Ovary (tissue), 7 donors: ENCODE measurements at regions not wholly inside any gene's neighbourhood (a gene's known extent, or its start where the extent isn't known, plus 50 kb on each side); places are given as distances from the start of the nearest gene placed in this dataset.

Experiments
- DNase-seq, 5 donors: peaks; one replicate each; pipeline ENCODE4 v3.0.0-alpha.2; 2019 to 2020
- H3K27ac ChIP-seq, 2 donors: fragments of 200-600 bp; one replicate each; pipeline versions ENCODE4 v1.5.1 to v1.8.0; 2019 to 2022
- H3K27me3 ChIP-seq: fragments of 200-600 bp; one replicate; pipeline ENCODE4 v1.8.0; 2022
- H3K36me3 ChIP-seq: fragments of 200-600 bp; sonication (generic); one replicate; pipeline ENCODE4 v1.5.1; 2019
- H3K4me1 ChIP-seq: one replicate; pipeline ENCODE4 v1.8.1; 2013; ENCODE audit warnings: mild to moderate bottlenecking, moderate library complexity; ENCODE audit not compliant: insufficient read depth
- H3K4me3 ChIP-seq: fragments of 200-600 bp; sonication (generic); one replicate; pipeline ENCODE4 v1.5.1; 2017
- H3K9me3 ChIP-seq, 2 donors: fragments of 200-600 bp in 1 of 2; sonication (generic) in 1 of 2; one replicate each; pipeline versions ENCODE4 v1.5.1 to v1.8.1; 2013 to 2019; ENCODE audit warnings: mild to moderate bottlenecking in 1 of 2, moderate library complexity in 1 of 2
- CTCF ChIP-seq, 3 donors: fragments of 450-650 bp in 2 of 3; fragments of 200-600 bp in 1 of 3; IDR thresholded peaks; one replicate each; pipeline versions ENCODE4 v1.5.1 to v1.8.0; 2016 to 2022; ENCODE audit warnings: antibody characterized with exemption in 3 of 3, mild to moderate bottlenecking in 1 of 3
- EP300 ChIP-seq: sonication (generic); formaldehyde crosslinking; IDR thresholded peaks from one replicate; pipeline ENCODE4 v1.6.1; 2017; ENCODE audit warnings: antibody characterized with exemption
- POLR2A ChIP-seq: fragments of 450-650 bp; IDR thresholded peaks from one replicate; pipeline ENCODE4 v1.6.1; 2017; ENCODE audit warnings: antibody characterized with exemption, mild to moderate bottlenecking, moderate library complexity
- whole genome bisulfite sequencing, 3 donors: extraction: QIAGEN DNeasy Blood & Tissue Kit in 1 of 3; methylation state at CpG; one replicate each; pipeline versions ENCODE4 v1.1.5 to v1.1.7; 2013 to 2017; 5-methylcytosine and 5-hydroxymethylcytosine counted together
- intact Hi-C, 4 donors: fragments of 100-400 bp; cut with DNase I; formaldehyde crosslinking; loops; one replicate each; pipeline versions ENCODE4 v1.11.0 to v1.15.1; 2022 to 2023
- donor health status: DM: no; HTN: no; CAD: no; lungs with moderate emphysema.
- donor health status: DM: no; HTN: no; CAD: no.
- donor health status: Bipolar disorder and iron deficiency.
- donor health status: DM: no; HTN: no; CAD: no.
- donor health status: DM: yes; HTN: yes; CAD: no.

GRCh38 chr3:186477033-186477432 lies 67.1 kb downstream of the CRYGS start:
- Histone ChIP-seq H3K9me3 (no peaks in the 10 kb centered on the region), H3K27ac (no peak overlapping the region), H3K36me3 (no peaks in the 10 kb centered on the region), H3K27me3 (no peaks in the 10 kb centered on the region), H3K4me3 (no peak overlapping the region), H3K4me1 (no peaks in the 10 kb centered on the region)
- TF ChIP-seq EP300, result no peak
- TF ChIP-seq CTCF (IDR thresholded peaks at IDR 0.05), result no peak
- TF ChIP-seq POLR2A, result no peak
- DNase-seq, result no peak
- 40 to 59% (median 42%) methylated on average over 8 of the region's 8 CpGs for WGBS, 3 donors
- intact Hi-C loops, result no loop called here

GRCh38 chr3:186476541-186476940 lies 67.6 kb downstream of the CRYGS start:
- WGBS, 3 donors, result 67 to 87% (median 87%) methylated on average over 2 of the region's 2 CpGs
- no peaks in the 10 kb centered on the region for H3K9me3 ChIP-seq
- no peak overlapping the region for H3K4me3 ChIP-seq
- intact Hi-C loops, result no loop called here
- H3K36me3 ChIP-seq, result no peaks in the 10 kb centered on the region
- TF ChIP-seq POLR2A (no peak), EP300 (no peak), CTCF (IDR thresholded peaks at IDR 0.05) (no peak)
- no peaks in the 10 kb centered on the region for H3K4me1 ChIP-seq
- no peaks in the 10 kb centered on the region for H3K27me3 ChIP-seq
- H3K27ac ChIP-seq, result no peak overlapping the region
- DNase-seq, result no peak

- Histone ChIP-seq H3K27me3 (no peaks in the 10 kb centered on the region), H3K4me3 (no peak overlapping the region), H3K4me1 (no peaks in the 10 kb centered on the region), H3K9me3 (no peaks in the 10 kb centered on the region), H3K27ac (no peak overlapping the region), H3K36me3 (no peaks in the 10 kb centered on the region)
- intact Hi-C loops, result no loop called here
- WGBS, 3 donors, result 70 to 71% (median 71%) methylated on average over 3 of the region's 3 CpGs
- DNase-seq, result no peak
- TF ChIP-seq CTCF (IDR thresholded peaks at IDR 0.05) (no peak), POLR2A (no peak)
These were observed 68.1 kb downstream of the CRYGS start for GRCh38 chr3:186476044-186476468.

- no peak for DNase-seq
- Histone ChIP-seq H3K4me1 (no peaks in the 10 kb centered on the region), H3K4me3 (no peak overlapping the region), H3K27me3 (no peaks in the 10 kb centered on the region), H3K27ac (no peak overlapping the region), H3K36me3 (no peaks in the 10 kb centered on the region), H3K9me3 (no peaks in the 10 kb centered on the region)
- TF ChIP-seq CTCF (IDR thresholded peaks at IDR 0.05), result no peak
- no peak for TF ChIP-seq POLR2A
- TF ChIP-seq EP300, result no peak
- intact Hi-C loops, result no loop called here
- WGBS, 3 donors, result 74 to 80% (median 78%) methylated on average over 2 of the region's 2 CpGs
These were observed 71.0 kb downstream of the CRYGS start for GRCh38 chr3:186473166-186473565.
